ENCODE measurements at regions not wholly inside any gene's neighbourhood (a gene's known extent, or its start where the extent isn't known, plus 50 kb on each side); places are given as distances from the start of the nearest gene placed in this dataset.
"Not testable (repeated sequence)": the region's sequence is repeated elsewhere in the genome, so short reads cannot be mapped to it uniquely, and the experiment has no call there.

DNA sequence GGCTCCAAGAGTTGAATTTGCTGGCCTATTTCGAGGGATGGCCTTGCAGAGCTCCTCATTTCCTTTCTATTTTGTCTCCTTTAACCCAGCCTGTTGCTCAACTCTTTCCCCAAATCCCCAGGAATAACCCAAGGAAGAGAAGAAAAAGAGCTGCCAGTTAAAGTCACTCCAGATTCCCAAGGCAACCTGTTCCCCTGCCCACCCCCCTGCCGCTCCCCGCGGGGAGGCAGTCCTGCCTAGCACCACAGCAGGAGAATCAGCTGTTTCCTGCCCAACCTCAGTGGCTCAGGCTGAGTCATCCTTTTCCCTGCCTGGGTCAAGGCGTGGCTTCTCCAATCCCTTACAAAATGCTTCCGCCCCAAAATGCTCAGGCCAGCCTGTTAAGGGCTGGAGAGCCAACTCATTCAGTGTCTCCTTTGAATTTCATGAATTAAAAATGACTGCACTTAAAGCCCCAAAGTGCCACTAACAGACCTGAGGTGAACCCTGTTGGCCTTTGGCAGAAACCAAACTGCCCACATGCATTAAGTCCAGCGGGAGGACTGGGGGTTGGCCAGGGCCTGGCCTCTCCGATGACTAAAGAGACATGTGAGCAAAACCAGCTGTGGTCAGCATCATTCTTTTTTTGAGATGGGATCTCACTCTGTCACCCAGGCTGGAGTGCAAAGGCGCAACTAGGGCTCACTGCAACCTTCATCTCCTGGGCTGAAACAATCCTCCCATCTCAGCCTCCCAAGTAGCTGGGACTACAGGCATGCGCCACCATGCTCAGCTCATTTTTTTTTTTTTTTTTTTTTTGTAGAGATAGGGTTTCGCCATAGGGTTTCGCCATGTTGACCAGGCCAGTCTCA is 83.2 kb upstream of the KIF5B start:
- peak; percentile 95 for DNase-seq

DNA sequence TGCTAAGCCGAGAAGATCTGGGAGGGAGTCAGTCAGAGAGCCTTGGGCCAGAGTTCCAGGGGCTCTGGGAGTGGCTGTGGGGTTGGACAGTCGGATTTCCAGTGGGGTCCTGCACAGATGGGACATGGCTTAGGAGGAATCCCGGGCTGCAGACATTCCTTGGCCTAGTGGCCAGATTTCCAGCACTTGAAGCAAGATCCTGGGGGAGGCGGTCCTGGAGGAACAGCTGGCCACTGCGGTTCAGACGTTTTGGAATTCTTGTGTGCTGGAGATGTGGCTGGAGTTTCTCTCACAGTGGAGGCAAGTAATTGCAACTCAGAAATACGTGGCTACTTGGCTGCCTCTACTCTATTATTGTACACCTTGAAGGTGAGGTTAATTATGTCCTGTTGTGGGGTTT is 80.7 kb upstream of the KIF5B start:
- DNase-seq: not testable (repeated sequence)

DNA sequence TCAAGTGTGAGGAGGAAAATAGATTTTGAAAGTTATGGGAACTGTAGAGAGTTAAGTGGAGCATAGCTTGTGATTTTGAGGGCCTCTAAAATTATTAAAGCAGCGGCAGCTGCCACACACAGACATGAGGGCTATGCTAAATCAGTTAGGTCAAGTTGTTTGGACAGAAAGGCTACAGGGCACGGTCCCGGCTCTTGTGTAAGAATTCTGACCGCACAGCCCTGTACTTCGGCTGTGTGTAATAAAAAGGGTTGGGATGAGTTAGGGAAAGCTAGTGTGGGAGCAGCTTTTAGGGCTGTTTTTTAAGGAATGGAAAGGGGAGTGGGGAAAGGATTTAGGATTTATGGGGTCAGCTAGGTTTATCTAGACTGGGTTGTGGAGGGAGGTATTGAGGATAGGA is 79.6 kb upstream of the KIF5B start:
- DNase-seq: not testable (repeated sequence)

GRCh38 chr10:32132357-32132946 is 76.2 kb upstream of the KIF5B start:
- DNase-seq: no peak

- DNase-seq: no peak
Observed at GRCh38 chr10:32131388-32131787, 75.2 kb upstream of the KIF5B start.

DNA sequence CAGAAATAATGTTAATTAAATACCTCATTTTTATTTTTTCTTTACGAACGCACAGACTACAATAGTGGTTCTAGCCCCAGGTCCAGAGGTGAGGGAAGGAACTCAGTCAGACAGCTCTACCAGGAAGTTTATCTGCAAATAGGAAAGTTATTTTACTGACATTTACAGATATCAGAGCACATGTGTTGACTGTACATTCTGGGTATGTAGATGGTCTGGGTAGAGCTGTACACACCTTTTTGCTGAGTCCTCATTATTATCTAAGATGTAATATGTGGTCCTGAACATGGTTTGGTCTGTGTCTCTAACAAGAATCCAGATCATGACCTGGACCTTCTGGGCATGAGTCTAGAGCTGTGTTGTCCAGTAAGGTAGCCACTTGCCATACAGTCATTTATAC is 74.6 kb upstream of the KIF5B start:
- DNase-seq: no peak

DNA sequence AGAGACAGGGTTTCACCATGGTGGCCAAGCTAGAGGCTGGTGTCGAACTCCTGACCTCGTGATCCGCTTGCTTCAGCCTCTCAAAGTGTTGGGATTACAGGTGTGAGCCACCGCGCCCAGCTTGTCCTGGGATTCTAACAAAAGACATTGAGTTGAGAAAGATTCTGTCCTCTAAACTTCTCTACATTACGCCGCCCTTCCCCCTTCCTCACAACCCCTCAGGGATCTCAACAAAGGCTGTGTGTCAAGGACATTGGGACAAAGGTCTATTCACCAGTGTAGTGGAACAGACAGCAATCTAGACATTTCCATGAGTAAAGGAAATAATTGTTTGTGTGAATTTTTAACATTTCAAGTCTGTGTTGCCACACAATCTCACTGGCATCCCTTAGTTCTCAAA is 68.8 kb upstream of the KIF5B start:
- DNase-seq: no peak

DNA sequence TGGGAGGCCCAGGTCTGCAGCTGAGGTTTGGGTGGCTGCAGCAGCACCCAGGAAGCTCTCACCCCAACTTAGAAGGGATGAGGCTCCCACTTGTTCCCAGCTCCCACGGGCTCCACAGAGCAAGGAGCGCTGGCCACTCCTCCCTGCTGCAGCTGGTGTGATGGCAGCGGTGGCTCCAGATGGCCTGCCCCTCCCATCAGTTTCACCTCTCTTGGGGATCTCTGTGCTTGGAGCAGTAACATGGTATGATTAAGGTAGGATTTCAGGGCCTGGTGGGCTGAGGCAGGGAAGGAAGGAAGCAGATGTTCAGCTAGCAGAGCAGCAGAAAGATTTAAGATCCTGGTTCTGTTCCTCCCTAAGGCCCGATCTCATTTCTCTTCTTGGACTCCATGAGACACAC is 66.8 kb upstream of the KIF5B start:
- DNase-seq: no peak

GRCh38 chr10:32121648-32122047 is 65.4 kb upstream of the KIF5B start:
- DNase-seq: no peak

GRCh38 chr10:32120147-32120546 is 63.9 kb upstream of the KIF5B start:
- DNase-seq: no peak

DNA sequence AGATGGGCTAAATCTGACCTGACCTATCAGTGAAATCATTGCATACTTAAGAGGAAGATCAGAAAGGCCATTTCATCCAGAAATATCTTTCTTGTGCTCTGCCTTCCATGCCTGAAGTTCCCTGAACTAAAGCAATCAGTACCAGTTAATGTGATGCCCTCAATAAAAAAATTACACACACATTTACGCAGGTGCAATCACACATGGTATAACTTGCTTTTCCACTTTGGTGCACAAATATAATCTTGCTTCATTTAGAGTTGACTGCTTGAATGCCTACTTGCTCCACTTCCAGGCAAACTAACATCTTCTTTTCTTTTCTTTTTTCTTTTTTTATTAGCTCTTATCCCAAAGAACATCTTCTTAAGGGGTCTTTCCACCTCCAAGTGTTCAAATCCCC is 58.3 kb upstream of the KIF5B start:
- DNase-seq: no peak

- peak; percentile 89 for DNase-seq
Observed at GRCh38 chr10:32112055-32112454, 55.8 kb upstream of the KIF5B start.

- no peak for DNase-seq
Observed at GRCh38 chr10:32111585-32111984, 55.4 kb upstream of the KIF5B start.

DNA sequence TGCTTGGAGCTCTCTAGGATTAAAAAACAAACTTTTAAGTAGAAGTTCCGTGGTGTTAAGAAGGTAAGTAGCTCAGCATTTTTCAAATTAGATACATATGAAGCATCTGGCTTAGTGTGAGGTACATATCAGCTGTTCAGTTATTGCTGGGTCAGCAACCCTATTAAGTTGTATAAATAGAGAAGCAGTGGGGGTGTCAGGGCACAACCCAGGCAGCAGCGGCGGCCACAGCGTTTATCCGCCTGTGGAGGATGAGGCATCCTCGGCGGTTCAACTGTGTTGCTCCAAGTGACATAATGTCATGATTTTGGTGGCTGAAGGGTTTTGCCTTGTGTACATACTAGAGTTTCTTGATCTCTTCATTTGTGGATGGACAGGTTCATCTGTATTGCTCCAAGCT is 54.6 kb upstream of the KIF5B start:
- DNase-seq: no peak

DNA sequence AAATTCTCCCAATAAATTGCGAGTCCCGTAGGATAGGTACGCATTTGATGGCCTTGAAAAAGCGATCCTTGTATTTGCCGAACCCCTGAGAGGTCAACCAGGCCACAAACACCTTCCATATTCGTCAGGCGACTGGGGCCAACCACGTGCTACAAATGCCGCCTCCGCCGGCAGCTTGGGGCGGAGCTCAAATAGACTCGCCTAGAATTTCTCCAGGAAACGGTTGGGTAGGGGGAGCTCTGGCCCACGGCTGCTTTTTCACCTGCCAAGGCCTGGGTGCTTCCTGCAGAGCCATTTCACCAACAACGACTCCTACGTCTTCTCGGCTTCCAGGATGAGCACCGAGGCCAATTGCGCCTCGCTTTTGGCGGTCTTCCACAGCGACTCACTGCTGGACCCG is 53.4 kb upstream of the KIF5B start:
- DNase-seq: no peak
